ENCODE measurements at regions not wholly inside any gene's neighbourhood (a gene's known extent, or its start where the extent isn't known, plus 50 kb on each side); places are given as distances from the start of the nearest gene placed in this dataset.

DNA sequence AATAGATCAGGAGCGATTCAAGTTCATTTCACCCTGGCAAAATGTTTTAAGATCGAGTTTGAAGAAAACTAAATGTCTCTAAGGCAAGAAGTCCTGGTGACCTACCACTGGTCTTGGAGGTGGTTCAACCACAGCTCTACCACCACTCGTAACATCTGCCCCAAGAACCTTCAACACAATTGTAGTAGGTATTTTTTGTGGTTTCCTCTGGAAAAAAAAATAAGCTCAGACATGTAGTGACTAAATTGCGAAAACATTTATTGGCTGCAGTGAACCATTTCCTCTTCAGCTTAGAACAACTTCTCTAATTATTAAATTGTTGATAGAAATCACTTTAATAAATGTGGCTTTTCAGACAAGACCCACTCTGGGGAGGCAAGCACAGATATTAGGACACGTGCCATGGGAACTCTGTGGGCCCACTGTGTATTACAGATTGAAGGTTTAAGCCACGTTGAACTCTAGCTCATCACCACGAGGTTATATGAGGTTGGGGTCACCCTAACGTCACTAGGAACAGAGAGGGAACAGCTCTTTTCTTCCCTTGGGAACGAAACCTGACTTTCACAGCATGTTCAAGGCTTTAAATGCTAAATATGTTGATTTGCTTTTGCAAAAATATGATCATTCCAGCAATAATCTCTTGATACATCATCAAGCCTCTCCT lies 142.9 kb downstream of the HSD17B3 start:
- no peak overlapping the region for H3K27ac ChIP-seq (ENCODE audit: insufficient read depth, low read depth, low read length)
- dilution Hi-C loops (cut with MboI; ENCODE audit: extremely low pct_ligation_motif_present, low sequenced_read_pairs): no loop called here
- H3K9me3 ChIP-seq (replicated peaks; ENCODE audit: control insufficient read depth, insufficient read depth, low read length): no peaks in the 10 kb centered on the region
- no peak for TF ChIP-seq MYC (IDR thresholded peaks at IDR 0.05; ENCODE audit: low read depth, low read length)
- TF ChIP-seq, protein P1, sequence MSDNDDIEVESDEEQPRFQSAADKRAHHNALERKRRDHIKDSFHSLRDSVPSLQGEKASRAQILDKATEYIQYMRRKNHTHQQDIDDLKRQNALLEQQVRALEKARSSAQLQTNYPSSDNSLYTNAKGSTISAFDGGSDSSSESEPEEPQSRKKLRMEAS (IDR thresholded peaks at IDR 0.05; ENCODE audit: insufficient read depth, insufficient read length): no peak
- no peak for TF ChIP-seq EZH2 (IDR thresholded peaks at IDR 0.05; ENCODE audit: borderline replicate concordance, low read depth, low read length, severe bottlenecking)
- no peak for TF ChIP-seq JUN (IDR thresholded peaks at IDR 0.05; ENCODE audit: borderline replicate concordance, insufficient read depth, insufficient read length, low read depth)
- no peak for TF ChIP-seq FOS (IDR thresholded peaks at IDR 0.05; ENCODE audit: borderline replicate concordance, insufficient read depth, low read length)
- TF ChIP-seq GATA2 (IDR thresholded peaks at IDR 0.05; ENCODE audit: insufficient read depth, insufficient read length, low read depth, low read length): no peak
- TF ChIP-seq POLR2AphosphoS5 (IDR thresholded peaks at IDR 0.05; ENCODE audit: insufficient read depth, low read depth, low read length): no peak
- TF ChIP-seq, protein P2, sequence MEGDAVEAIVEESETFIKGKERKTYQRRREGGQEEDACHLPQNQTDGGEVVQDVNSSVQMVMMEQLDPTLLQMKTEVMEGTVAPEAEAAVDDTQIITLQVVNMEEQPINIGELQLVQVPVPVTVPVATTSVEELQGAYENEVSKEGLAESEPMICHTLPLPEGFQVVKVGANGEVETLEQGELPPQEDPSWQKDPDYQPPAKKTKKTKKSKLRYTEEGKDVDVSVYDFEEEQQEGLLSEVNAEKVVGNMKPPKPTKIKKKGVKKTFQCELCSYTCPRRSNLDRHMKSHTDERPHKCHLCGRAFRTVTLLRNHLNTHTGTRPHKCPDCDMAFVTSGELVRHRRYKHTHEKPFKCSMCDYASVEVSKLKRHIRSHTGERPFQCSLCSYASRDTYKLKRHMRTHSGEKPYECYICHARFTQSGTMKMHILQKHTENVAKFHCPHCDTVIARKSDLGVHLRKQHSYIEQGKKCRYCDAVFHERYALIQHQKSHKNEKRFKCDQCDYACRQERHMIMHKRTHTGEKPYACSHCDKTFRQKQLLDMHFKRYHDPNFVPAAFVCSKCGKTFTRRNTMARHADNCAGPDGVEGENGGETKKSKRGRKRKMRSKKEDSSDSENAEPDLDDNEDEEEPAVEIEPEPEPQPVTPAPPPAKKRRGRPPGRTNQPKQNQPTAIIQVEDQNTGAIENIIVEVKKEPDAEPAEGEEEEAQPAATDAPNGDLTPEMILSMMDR (IDR thresholded peaks at IDR 0.05; ENCODE audit: extremely low read depth in 1 of 2, insufficient read depth in 1 of 2, low read depth in 1 of 2, low read length in 2 of 2): no peak
- no peak for TF ChIP-seq POLR2A (IDR thresholded peaks at IDR 0.05; ENCODE audit: low read depth, low read length)
- no peak overlapping the region for H3K9ac ChIP-seq (replicated peaks; ENCODE audit: extremely low read depth, insufficient read depth, low read length)
- H4K20me1 ChIP-seq (replicated peaks; ENCODE audit: control insufficient read depth, extremely low read depth, insufficient read depth, low read length): no peaks in the 10 kb centered on the region
- no peak overlapping the region for H2AFZ ChIP-seq (ENCODE audit: low read depth, low read length)
- intact Hi-C loops (cut with micrococcal nuclease): loop anchor here (2.0 kb wide), 1 partner anchor 28 kb away; no protein-coding TSS in a partner anchor
- H3K79me2 ChIP-seq (ENCODE audit: control insufficient read depth, insufficient read depth, low read length): no peaks in the 10 kb centered on the region
- peaks cover 12% of the 10 kb centered on the region for H3K4me1 ChIP-seq (ENCODE audit: control insufficient read depth, extremely low read depth, insufficient read depth, low read length)
- POLR2A ChIA-PET: interaction anchor here (0.5 kb wide), 1 partner anchor 1655 kb away, joined by 3 read pairs; no protein-coding TSS in a partner anchor
- H3K27me3 ChIP-seq (ENCODE audit: control insufficient read depth in 2 of 2, insufficient read depth in 2 of 2, low read length in 2 of 2): no peaks in the 10 kb centered on the region
- no peaks in the 10 kb centered on the region for H3K36me3 ChIP-seq (ENCODE audit: control insufficient read depth in 2 of 2, extremely low read depth in 1 of 2, insufficient read depth in 2 of 2, low read length in 2 of 2)
- no TSS peak for BruUV-seq (replicated peaks)
- CTCF ChIA-PET: interaction anchor here (0.8 to 1.1 kb wide), 4 partner anchors 11 to 35 kb away, joined by 3 to 5 read pairs (median 3); no protein-coding TSS in a partner anchor
- peak; percentile 37 for DNase-seq (ENCODE audit: low read depth, low spot score)
- H3K4me3 ChIP-seq (replicated peaks in 1 of 3; ENCODE audit: insufficient read depth in 1 of 3, low read depth in 1 of 3, low read length in 3 of 3): no peak overlapping the region
- H3K9me1 ChIP-seq (replicated peaks; ENCODE audit: control insufficient read depth, extremely low read depth, insufficient read depth, low read length): no peaks in the 10 kb centered on the region
- FAIRE-seq: no peak
- peak overlapping the region; percentile 25 for H3K4me2 ChIP-seq (ENCODE audit: insufficient read depth, low read length)

All from endothelial cell of umbilical vein (primary cell).